Effector memory CD4-positive, alpha-beta T cell (primary cell): ENCODE measurements at regions not wholly inside any gene's neighbourhood (a gene's known extent, or its start where the extent isn't known, plus 50 kb on each side); places are given as distances from the start of the nearest gene placed in this dataset.

Experiments used
- DNase-seq, 3 donors: peaks; one replicate each; pipeline ENCODE4 v3.0.0-alpha.2; 2020
- H3K27ac ChIP-seq: 2 replicates; pipeline ENCODE4 v1.7.0; 2013; ENCODE audit warnings: mild to moderate bottlenecking, low read length, moderate library complexity; ENCODE audit not compliant: insufficient read depth, poor library complexity, severe bottlenecking
- H3K27me3 ChIP-seq: replicated peaks from 2 replicates; pipeline ENCODE4 v1.7.0; 2013; ENCODE audit warnings: mild to moderate bottlenecking, low read length; ENCODE audit not compliant: insufficient read depth, control insufficient read depth, poor library complexity, severe bottlenecking
- H3K36me3 ChIP-seq: 2 replicates; pipeline ENCODE4 v1.7.0; 2013; ENCODE audit warnings: mild to moderate bottlenecking, low read length, moderate library complexity; ENCODE audit not compliant: control insufficient read depth, insufficient read depth
- H3K4me1 ChIP-seq: 2 replicates; pipeline ENCODE4 v1.7.0; 2013; ENCODE audit warnings: low read length, mild to moderate bottlenecking; ENCODE audit not compliant: control insufficient read depth, insufficient read depth, poor library complexity, severe bottlenecking
- H3K4me3 ChIP-seq: 2 replicates; pipeline ENCODE4 v1.7.0; 2013; ENCODE audit warnings: low read length, low read depth, mild to moderate bottlenecking; ENCODE audit not compliant: insufficient read depth, poor library complexity, severe bottlenecking
- H3K9me3 ChIP-seq: 2 replicates; pipeline ENCODE4 v1.7.0; 2013; ENCODE audit warnings: mild to moderate bottlenecking, low read length, moderate library complexity; ENCODE audit not compliant: control insufficient read depth

DNA sequence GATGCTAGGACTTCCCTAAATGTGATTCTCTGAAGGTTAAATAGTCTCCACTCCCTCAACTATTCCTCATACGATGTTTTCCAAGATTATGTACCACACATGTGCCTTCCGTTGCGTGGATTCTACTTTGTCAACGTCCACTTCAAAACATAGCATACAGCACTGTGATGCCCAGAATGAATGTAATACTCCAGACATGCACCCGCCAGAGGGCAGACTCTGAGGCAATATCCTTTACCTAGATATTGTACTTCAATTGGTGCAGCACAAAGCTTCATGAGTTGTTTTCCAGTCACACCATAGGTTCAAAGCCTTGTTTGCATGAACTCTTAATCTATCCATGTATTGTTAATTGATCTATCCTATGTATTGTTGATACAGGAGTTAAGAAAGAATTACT is 201.0 kb upstream of the NABP1 start:
- Histone ChIP-seq H3K9me3 (no peaks in the 10 kb centered on the region), H3K36me3 (no peaks in the 10 kb centered on the region), H3K4me3 (no peak overlapping the region), H3K27me3 (no peaks in the 10 kb centered on the region), H3K27ac (no peak overlapping the region), H3K4me1 (no peaks in the 10 kb centered on the region)
- no peak for DNase-seq

DNA sequence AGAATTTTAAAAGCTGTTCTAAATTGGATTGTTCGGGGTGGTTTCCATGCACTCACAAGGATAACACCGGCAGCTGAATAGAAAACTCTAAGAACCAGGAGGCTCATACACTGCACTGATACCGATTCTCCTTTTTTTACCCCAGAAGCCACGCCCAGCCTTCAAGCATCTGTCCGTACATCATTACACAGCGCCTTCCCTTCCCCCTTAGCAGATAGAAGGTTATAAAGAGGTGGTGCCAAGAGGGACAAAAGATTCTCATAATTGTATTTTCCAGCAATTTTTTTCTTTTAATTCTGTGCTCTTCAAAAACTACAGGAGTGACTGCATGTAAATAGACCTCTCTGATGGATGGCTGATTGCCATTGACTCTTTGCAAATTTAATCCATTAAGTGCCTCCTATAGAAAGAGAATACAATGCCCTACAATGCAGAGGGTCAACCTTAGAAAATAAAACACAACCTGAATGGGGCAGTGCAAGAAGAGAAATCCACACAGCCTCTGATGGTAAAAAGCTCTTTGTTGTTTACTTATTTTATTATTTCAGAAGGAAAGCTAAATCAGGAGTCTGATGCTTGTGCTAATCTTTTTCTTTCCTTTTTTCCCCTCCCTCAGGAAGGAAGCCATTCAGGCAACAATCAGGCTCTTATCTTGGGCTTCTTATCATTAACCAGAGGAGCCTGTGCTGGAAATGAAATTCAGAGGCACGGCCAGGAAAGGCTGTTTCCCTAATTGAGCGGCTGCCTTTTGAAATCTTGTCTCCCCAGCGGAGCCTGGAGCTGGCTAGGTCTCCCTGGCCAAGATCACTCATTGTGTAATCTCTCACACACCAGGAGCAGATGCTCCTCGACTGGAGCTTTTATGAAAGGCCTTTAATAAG is 198.9 kb upstream of the NABP1 start:
- H3K9me3 ChIP-seq, result no peaks in the 10 kb centered on the region
- DNase-seq, result no peak
- H3K4me3 ChIP-seq, result no peak overlapping the region

DNA sequence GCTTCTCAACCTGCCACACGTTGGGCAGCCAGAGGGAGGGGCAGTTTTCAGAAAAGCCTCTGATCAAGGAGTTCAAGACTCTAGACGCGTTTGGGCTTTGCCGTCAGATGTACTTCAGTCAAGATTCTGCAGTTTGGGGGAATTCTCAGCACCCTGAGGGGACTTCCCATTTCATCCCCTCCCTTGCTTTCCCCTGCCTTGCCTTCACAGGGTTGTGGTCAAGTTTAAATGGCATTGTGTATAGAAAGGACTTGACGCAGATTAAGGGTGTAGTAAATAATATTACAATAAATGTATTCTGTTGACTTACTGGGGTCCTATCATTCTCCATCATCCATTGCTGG is 198.3 kb upstream of the NABP1 start:
- H3K4me3 ChIP-seq, result no peak overlapping the region
- H3K9me3 ChIP-seq, result no peaks in the 10 kb centered on the region
- DNase-seq, result no peak

More for the DNA sequence above, 198.9 kb upstream of the NABP1 start:
- Histone ChIP-seq H3K36me3 (no peaks in the 10 kb centered on the region), H3K27ac (no peak overlapping the region), H3K4me1 (no peaks in the 10 kb centered on the region), H3K27me3 (no peaks in the 10 kb centered on the region)

DNA sequence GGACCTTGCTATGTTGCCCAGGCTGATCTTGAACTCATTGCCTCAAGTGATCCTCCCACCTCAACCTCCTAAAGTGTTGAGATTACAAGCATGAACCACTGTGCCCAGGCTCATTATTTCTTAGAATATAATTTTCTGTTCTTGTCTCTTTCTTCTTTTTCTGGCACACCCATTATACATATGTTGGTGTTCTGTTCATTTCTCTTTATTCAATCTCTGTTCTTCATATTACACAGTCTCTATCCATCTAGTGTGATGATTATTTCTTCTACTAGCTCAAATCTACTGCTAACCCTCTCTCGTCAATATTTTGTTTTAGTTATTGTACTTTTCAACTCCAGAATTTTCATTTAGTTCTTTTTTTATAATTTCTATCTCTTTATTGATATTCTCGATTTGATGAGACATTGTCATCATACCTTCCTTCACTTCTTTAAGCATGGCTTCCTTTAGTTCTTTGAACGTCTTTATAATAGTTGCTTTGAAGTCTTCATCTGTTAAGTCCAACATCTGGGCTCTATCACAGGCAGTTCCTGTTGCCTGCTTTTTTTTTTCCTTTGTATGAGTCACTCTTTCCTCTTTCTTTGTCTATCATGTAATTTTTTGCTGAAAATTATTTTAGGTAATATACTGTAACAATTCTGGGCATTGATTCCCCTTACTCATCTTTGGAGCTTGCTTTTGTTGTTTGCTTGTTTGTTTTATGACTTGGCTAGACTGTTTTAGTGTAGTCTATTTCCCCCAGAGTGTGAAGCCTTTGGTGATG is 196.4 kb upstream of the NABP1 start:
- no peaks in the 10 kb centered on the region for H3K9me3 ChIP-seq
- H3K27me3 ChIP-seq, result no peaks in the 10 kb centered on the region
- H3K36me3 ChIP-seq, result no peaks in the 10 kb centered on the region
- no peaks in the 10 kb centered on the region for H3K4me1 ChIP-seq
- no peak for DNase-seq
- no peak overlapping the region for H3K4me3 ChIP-seq
- H3K27ac ChIP-seq, result no peak overlapping the region

More for the DNA sequence above, 198.3 kb upstream of the NABP1 start:
- Histone ChIP-seq H3K27ac (no peak overlapping the region), H3K36me3 (no peaks in the 10 kb centered on the region), H3K4me1 (no peaks in the 10 kb centered on the region), H3K27me3 (no peaks in the 10 kb centered on the region)

DNA sequence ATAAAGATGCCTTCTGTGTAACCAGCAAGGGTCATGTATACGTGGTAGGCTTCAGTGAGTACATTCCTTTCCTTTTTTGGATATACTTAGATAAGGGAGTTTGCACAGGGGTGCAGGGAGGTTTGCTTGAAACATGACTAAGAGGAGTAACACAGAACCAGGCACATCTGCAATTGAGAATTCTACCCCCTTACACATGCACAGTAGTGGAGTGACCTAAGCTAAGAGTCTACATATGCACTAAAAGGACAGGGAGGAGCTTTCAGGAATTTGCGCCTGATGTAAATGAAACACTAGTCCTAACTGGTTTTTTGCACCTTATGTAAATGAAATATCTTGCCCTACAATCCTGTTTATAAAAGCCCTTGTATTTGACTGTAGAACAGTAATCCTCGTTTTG is 194.8 kb upstream of the NABP1 start:
- H3K4me3 ChIP-seq, result no peak overlapping the region
- DNase-seq, result no peak
- H3K27me3 ChIP-seq, result no peaks in the 10 kb centered on the region
- no peaks in the 10 kb centered on the region for H3K9me3 ChIP-seq
- H3K36me3 ChIP-seq, result no peaks in the 10 kb centered on the region
- H3K27ac ChIP-seq, result no peak overlapping the region
- H3K4me1 ChIP-seq, result no peaks in the 10 kb centered on the region

DNA sequence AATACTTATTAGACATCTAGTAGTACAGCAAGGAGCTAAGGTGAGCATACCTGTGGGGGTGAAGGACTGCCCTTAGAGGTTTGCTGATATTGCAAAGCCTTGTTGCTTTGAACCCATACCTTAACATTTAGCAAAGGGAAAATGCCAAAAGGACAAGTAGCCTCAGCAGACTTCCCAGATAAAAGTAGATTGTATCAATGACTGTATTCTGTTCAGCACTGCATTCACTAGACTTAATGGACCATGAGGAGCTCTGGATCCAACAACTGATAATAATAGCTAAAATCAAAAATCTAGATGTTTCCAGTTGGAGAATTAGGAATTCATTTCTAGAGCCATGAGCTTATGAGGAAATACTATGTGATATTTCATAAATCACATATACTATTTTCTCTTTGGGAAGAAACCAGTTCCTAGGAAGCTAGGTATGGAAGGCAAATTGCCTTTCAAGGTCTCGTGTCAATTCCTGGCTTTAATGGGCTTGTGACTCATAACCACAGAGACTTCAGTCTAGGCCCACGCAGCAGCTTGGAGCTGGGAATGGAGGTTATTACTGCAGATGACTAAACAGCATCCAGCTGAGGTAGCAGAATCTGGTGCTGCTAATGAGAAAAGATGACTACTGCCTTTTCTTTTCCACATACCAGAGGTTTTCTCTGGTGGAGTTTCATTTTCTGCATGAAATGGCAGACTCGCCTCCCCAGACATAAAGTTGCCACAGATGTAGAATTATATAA is 191.2 kb upstream of the NABP1 start:
- no peak for DNase-seq
- Histone ChIP-seq H3K4me3 (no peak overlapping the region), H3K36me3 (no peaks in the 10 kb centered on the region), H3K27me3 (no peaks in the 10 kb centered on the region), H3K9me3 (no peaks in the 10 kb centered on the region), H3K27ac (no peak overlapping the region), H3K4me1 (no peaks in the 10 kb centered on the region)

- no peaks in the 10 kb centered on the region for H3K9me3 ChIP-seq
- no peak for DNase-seq
- H3K4me3 ChIP-seq, result no peak overlapping the region
- H3K36me3 ChIP-seq, result no peaks in the 10 kb centered on the region
- no peaks in the 10 kb centered on the region for H3K4me1 ChIP-seq
- H3K27me3 ChIP-seq, result no peaks in the 10 kb centered on the region
- no peak overlapping the region for H3K27ac ChIP-seq
These were observed 189.8 kb upstream of the NABP1 start for GRCh38 chr2:191488135-191488534.

DNA sequence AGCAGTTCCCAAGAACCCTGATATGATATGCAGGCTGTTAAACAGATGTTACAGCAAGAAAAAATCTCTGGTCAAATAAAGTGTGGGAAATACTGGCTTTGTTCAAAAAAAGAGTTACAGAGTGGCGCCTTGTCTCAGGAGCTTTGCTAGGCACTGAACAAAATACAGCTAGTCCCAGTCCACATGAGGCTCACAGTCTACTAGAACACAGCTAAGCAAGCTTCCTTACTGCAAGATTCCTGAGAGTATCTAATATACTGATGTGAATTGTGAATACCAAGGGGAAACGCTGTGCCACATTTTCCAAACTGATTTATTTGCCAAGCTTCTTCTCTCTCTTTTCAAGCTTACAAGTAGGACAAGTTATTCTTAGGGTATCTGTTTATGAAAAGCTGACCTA is 188.8 kb upstream of the NABP1 start:
- H3K9me3 ChIP-seq, result no peaks in the 10 kb centered on the region
- H3K4me1 ChIP-seq, result no peaks in the 10 kb centered on the region
- DNase-seq, result no peak
- H3K36me3 ChIP-seq, result no peaks in the 10 kb centered on the region
- no peak overlapping the region for H3K27ac ChIP-seq
- H3K27me3 ChIP-seq, result no peaks in the 10 kb centered on the region
- no peak overlapping the region for H3K4me3 ChIP-seq

- no peaks in the 10 kb centered on the region for H3K27me3 ChIP-seq
- H3K4me1 ChIP-seq, result no peaks in the 10 kb centered on the region
- H3K36me3 ChIP-seq, result no peaks in the 10 kb centered on the region
- H3K4me3 ChIP-seq, result no peak overlapping the region
- DNase-seq, result no peak
- H3K9me3 ChIP-seq, result no peaks in the 10 kb centered on the region
- no peak overlapping the region for H3K27ac ChIP-seq
These were observed 181.1 kb upstream of the NABP1 start for GRCh38 chr2:191496838-191497237.

DNA sequence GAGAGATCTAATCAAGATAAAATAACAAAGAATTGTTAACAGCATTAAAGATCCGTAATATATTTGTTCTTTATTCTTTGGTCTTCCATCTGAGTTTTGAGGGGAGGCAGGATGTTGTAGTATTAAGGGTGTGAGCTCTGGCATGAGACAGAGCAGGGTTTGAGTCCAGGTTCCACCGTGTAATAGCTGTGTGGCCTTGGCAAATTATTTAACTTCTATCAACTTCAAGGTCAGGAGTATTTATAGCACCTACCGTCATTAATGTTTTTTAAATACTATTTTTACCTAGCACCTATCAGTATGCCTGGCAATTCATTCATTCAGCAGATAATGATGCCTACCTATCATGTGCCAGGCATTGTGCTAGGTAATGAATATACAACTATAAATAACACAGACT is 180.1 kb upstream of the NABP1 start:
- Histone ChIP-seq H3K4me1 (no peaks in the 10 kb centered on the region), H3K4me3 (no peak overlapping the region), H3K36me3 (no peaks in the 10 kb centered on the region), H3K27me3 (no peaks in the 10 kb centered on the region), H3K9me3 (no peaks in the 10 kb centered on the region), H3K27ac (no peak overlapping the region)
- DNase-seq, result no peak
